ENCODE measurements at regions not wholly inside any gene's neighbourhood (a gene's known extent, or its start where the extent isn't known, plus 50 kb on each side); places are given as distances from the start of the nearest gene placed in this dataset.

DNA sequence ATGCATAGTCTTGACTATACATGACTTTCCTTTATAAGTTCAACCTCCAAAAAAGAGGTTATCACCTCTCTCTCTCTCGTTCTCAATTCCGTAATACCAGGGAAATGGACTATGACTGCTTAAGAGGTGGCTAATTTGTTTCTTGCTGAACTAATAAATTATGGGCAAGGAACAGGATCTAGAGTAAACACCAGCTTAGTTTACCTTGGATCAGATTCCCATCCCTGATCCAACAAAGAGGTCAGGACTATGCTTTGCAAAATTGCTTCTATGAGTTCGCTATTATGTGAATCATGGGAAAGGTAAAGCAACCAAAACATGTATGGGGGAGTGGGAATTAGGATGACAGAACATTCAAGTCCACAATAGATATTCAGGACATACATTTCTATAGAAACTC, 630.7 kb downstream of the HACE1 start (continued):
- TF ChIP-seq BRCA1 (IDR thresholded peaks at IDR 0.05; ENCODE audit: low read depth, low read length) (no peak), RFX5 (IDR thresholded peaks at IDR 0.05; ENCODE audit: borderline replicate concordance, low read depth, low read length) (no peak), USF2 (IDR thresholded peaks at IDR 0.05; ENCODE audit: low read length) (no peak), POU5F1 (IDR thresholded peaks at IDR 0.05; ENCODE audit: low read depth, low read length) (no peak), JUN (IDR thresholded peaks at IDR 0.05; ENCODE audit: low read depth, low read length) (no peak)
- TF ChIP-seq, protein P1, sequence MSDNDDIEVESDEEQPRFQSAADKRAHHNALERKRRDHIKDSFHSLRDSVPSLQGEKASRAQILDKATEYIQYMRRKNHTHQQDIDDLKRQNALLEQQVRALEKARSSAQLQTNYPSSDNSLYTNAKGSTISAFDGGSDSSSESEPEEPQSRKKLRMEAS (IDR thresholded peaks at IDR 0.05): no peak

All from H1 (cell line).